Transverse colon (tissue), 4 donors: ENCODE measurements at regions not wholly inside any gene's neighbourhood (a gene's known extent, or its start where the extent isn't known, plus 50 kb on each side); places are given as distances from the start of the nearest gene placed in this dataset.

Experiments
- POLR2A ChIP-seq: fragments of 450-650 bp; IDR thresholded peaks from one replicate; pipeline ENCODE4 v1.6.1; 2016; ENCODE audit warnings: antibody characterized with exemption, mild to moderate bottlenecking, moderate library complexity
- POLR2AphosphoS5 ChIP-seq, 3 donors: sonication (generic); formaldehyde crosslinking; IDR thresholded peaks; one replicate each; pipeline ENCODE4 v1.6.1; 2016; ENCODE audit warnings: antibody characterized with exemption in 3 of 3
- TF ChIP-seq, protein P1 (sequence below), 5 experiments: fragments of 200-600 bp in 3 of 5; fragments of 450-650 bp in 2 of 5; sonication (generic) in 3 of 5; IDR thresholded peaks; 1 replicate in 2 of 5; 2 replicates in 3 of 5; pipeline ENCODE4 v1.5.1; 2016 to 2017; ENCODE audit warnings: antibody characterized with exemption in 5 of 5, inconsistent platforms in 3 of 5, mild to moderate bottlenecking in 2 of 5, moderate library complexity in 1 of 5

DNA sequence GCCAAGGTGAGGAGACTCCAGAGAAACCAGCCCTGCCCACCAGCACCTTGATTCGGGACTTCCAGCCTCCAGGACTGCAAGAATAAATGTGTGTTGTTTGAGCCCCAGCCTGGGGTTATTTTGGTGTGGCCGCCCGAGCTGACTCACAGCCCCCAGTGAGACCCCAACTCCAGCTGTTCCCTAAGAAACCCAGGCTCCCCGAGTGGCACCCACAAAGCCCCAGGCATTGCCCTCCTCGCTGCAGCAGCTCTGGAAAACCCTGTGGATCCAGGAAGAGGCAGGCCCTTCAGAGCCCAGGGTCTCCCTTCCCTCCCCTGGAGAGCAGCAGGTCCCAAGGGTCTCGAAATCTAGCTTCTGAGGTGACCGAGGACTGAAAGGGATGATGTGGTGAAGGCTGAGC lies 69.2 kb upstream of the PPP1R26 start:
- TF ChIP-seq, protein P1, sequence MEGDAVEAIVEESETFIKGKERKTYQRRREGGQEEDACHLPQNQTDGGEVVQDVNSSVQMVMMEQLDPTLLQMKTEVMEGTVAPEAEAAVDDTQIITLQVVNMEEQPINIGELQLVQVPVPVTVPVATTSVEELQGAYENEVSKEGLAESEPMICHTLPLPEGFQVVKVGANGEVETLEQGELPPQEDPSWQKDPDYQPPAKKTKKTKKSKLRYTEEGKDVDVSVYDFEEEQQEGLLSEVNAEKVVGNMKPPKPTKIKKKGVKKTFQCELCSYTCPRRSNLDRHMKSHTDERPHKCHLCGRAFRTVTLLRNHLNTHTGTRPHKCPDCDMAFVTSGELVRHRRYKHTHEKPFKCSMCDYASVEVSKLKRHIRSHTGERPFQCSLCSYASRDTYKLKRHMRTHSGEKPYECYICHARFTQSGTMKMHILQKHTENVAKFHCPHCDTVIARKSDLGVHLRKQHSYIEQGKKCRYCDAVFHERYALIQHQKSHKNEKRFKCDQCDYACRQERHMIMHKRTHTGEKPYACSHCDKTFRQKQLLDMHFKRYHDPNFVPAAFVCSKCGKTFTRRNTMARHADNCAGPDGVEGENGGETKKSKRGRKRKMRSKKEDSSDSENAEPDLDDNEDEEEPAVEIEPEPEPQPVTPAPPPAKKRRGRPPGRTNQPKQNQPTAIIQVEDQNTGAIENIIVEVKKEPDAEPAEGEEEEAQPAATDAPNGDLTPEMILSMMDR (IDR thresholded peaks at IDR 0.05), result no peak
- TF ChIP-seq POLR2AphosphoS5 (IDR thresholded peaks at IDR 0.05) (no peak), POLR2A (no peak)
